HG02642 (cell line): ENCODE measurements at regions not wholly inside any gene's neighbourhood (a gene's known extent, or its start where the extent isn't known, plus 50 kb on each side); places are given as distances from the start of the nearest gene placed in this dataset.
"Not testable (repeated sequence)": the region's sequence is repeated elsewhere in the genome, so short reads cannot be mapped to it uniquely, and the experiment has no call there.

Experiments used
- ATAC-seq: cut with Tn5 transposase; IDR thresholded peaks from one replicate; pipeline ENCODE4 v1.9.1; 2021; ENCODE audit warnings: mild to moderate bottlenecking; ENCODE audit not compliant: unreplicated experiment, poor library complexity

- ATAC-seq: no peak
Measured at GRCh38 chr4:71081192-71081591, 87.7 kb downstream of the DCK start.

DNA sequence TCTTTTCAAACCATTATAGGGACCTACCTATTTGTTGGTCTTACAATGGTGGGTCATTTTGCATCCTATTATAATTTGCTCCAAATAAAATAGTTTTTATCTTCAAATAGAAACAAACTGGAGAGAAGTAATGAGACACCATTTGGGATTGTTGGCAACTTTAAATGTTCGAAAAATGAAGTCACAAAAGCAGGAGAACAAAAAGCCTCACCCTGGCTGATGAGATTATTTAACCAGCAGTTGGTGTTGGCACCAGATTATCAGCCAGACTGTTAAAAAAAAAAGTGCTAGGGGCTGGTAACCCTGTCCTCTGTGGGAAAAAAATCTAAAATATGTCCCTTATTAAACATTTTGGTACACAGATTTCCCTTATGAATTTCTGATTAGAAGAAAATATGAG, 100.3 kb downstream of the DCK start:
- no peak for ATAC-seq

- ATAC-seq: no peak
Measured at GRCh38 chr4:71094201-71094600, 100.8 kb downstream of the DCK start.

GRCh38 chr4:71095141-71095540, 101.7 kb downstream of the DCK start:
- ATAC-seq: no peak

DNA sequence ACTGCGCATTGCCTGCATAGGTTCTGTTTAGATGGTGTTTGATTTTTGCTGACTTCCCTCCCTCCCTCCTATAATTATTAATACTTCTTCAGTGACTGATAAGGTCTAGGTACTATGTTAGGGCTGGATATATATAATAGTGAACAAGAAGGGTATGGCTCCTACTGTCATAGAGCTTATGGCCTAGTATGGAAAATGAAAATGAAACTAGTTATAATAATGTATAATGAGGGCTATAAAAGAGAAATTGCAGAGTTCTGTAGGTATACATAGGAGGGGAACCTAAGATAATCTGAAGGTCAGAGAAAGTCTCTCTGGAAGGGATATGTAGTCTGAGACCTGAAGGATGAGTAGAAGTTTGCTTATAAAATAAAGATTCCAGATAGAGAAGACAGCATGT, 102.1 kb downstream of the DCK start:
- no peak for ATAC-seq

- no peak for ATAC-seq
Measured at GRCh38 chr4:71107726-71108125, 114.3 kb downstream of the DCK start.

DNA sequence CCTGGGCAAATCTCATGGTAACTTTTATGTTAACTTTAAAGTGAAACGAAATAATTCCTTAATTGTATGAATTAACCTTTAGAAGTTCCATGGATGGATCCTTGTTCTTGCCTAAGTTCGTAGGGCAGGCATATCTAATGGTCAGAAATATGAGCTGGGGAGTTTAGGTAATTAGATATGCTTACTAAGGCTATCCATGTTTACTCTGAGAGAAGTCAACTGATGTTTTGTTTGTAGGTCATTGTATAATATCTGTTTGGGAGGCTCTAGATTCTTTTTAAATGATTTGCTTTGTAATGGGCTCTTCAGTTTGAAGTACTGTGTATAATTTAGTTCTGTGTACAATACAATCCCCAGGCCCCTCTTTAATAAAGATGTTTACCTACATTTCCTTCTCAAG, 117.0 kb downstream of the DCK start:
- ATAC-seq: no peak

DNA sequence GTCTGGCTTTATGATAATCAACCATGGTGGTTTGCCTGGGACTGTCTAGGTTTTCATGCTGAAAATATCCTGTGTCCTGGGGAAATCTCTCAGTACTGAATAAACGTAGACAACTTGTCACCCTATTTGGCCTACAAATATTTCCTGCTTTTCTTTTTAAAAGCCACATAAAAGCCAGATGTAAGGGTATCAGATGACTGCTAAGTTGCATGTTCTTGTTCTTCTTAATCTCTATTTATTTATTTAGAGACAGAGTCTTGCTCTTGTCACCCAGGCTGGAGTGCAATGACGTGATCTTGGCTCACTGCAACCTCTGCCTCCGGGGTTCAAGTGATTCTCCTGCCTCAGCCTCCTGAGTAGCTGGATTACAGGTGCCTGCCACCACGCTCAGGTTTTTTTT, 117.7 kb downstream of the DCK start:
- not testable (repeated sequence) for ATAC-seq

GRCh38 chr4:71113294-71113693, 119.8 kb downstream of the DCK start:
- no peak for ATAC-seq

DNA sequence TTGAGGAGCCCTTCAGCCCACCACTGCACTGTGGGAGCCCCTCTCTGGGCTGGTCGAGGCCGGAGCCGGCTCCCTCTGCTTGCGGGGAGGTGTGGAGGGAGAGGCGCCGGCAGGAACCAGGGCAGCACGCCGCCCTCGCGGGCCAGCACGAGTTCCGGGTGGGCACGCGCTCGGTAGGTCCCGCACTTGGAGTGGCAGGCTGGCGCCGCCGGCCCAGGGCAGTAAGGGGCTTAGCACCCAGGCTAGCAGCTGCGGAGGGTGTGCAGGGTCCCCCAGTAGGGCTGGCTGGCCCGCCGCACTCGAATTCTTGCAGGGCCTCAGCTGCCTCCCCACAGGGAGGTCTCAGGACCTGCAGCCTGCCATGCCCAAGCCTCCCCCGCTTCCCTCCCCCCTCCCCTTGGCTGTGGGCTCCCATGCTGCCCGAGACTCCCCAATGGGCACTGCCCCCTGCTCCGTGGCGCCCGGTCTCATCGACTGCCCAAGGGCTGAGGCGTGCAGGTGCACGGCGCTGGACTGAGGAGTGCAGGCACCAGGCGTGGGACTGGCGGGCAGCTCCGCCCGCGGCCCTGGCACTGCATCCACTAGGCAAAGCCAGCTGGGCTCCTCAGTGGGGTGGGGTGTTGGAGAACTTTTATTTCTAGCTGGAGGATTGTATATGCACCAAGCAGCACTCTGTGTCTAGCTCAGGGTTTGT, 127.5 kb downstream of the DCK start:
- ATAC-seq: no peak

DNA sequence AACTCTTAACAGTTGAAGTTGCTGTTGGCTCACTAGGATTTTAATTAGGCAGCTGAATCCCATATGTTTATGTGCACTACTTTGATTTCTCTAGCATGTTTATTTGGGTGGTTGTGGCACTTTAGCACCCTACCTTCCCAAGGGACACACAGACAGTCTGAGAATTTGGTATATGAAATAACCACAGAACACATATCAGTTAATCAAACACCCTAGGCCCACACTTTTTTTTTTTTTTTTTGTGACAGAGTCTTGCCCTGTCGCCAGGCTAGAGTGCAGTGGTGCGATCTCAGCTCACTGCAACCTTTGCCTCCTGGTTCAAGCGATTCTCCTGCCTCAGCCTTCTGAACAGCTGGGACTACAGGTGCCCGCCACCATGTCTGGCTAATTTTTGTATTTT, 130.5 kb downstream of the DCK start:
- ATAC-seq: no peak

DNA sequence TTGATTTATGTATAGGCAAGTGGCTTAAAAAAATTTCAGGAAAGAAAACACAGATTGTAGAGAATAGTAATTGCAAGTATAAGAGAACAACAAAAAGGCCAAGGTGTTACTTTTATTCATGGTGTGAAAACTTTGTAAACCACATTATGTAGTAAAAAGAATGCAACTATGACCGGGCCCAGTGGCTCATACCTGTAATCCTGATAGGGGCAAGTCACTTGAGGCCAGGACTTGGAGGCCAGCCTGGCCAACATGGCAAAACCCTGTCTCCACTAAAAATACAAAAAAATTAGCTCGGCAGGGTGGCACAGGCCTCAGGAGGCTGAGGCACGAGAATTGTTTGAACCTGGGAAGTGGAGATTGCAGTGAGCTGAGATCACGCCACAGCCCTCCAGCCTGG, 131.7 kb downstream of the DCK start:
- no peak for ATAC-seq

DNA sequence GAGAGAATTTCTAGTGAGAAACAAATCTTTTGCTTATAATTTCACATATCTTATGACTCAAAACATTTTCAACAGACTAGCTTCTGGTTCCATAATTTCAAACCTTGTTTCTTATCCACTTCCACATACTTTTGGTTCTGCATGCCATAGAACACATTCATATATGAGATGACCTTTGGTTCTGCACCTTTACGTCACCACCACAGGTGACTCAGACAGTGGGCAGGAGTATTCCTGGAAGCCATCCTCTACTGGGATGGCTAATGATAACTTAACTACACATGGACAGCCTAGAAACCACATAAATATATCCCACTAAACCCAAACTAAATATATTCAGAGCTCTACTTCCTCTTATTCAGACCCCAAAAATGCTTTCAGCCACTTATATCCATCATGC, 133.3 kb downstream of the DCK start:
- no peak for ATAC-seq

GRCh38 chr4:71130827-71131603, 137.6 kb downstream of the DCK start:
- no peak for ATAC-seq

DNA sequence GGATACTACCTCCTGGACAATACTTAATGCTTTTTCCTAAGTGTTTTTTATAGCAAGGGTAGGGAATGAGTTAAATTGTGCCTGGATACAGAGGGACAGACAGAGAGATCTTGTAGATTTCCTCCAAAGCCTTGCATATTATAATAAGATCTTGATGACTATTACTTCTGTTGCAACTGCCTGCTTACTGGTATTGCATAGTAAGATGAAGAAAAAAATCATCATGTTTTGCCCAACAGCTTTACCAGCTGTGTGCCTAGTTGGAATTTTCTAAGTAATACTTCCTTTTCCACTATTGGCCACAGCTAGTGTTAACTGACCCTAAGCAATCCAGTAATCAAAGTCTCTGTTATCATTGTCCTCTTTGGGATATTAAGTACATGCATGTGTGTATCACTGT, 139.0 kb downstream of the DCK start:
- ATAC-seq: no peak

GRCh38 chr4:71133491-71133890, 140.0 kb downstream of the DCK start:
- no peak for ATAC-seq

DNA sequence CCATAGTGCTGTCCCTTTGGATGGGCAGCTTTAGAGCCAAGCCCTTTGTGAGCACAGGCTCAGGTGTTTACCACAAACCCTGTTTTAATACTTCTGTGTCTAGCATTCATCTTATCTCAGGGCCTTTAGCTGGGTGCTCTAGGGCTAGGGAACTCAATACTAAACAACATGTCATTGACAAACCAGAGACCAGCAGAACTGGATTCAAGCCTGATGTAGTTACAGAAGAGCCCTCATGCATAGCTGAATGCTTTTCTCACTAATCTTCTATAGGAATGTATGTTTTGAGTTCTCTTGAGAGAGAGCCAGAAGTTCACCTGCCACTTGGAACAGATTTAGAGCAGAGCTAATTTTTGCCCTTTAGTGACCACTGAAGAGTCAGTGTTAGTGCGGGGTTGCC, 142.6 kb downstream of the DCK start:
- ATAC-seq: no peak

- ATAC-seq: no peak
Measured at GRCh38 chr4:71138007-71138615, 144.7 kb downstream of the DCK start.

- no peak for ATAC-seq
Measured at GRCh38 chr4:71140563-71140962, 147.1 kb downstream of the DCK start.

GRCh38 chr4:71141125-71141524, 147.7 kb downstream of the DCK start:
- no peak for ATAC-seq

GRCh38 chr4:71147261-71147660, 153.8 kb downstream of the DCK start:
- ATAC-seq: no peak

DNA sequence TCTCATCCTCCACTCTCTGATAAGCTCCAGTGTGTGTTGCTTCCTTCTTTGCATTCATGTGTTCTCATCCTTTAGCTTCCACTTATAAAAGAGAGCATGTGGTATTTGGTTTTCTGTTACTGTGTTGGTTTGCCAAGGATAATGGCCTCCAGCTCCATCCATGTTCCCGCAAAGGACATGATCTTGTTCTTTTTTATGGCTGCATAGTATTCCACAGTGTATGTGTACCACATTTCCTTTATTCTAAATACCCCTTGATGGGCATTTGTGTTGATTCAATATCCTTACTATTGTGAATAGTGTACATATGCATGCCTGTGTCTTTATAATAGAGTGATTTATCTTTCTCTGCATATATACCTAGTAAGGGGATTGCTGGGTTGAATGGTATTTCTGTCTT, 155.1 kb downstream of the DCK start:
- no peak for ATAC-seq
